SKM-1 treated with dmso at 0.1 percent for 144 hours (cell line): ENCODE measurements at regions not wholly inside any gene's neighbourhood (a gene's known extent, or its start where the extent isn't known, plus 50 kb on each side); places are given as distances from the start of the nearest gene placed in this dataset.

Experiments
- DNase-seq: peaks from one replicate; lab custom pipeline; 2025; ENCODE audit not compliant: unreplicated experiment; lab: John Stamatoyannopoulos, UW

DNA sequence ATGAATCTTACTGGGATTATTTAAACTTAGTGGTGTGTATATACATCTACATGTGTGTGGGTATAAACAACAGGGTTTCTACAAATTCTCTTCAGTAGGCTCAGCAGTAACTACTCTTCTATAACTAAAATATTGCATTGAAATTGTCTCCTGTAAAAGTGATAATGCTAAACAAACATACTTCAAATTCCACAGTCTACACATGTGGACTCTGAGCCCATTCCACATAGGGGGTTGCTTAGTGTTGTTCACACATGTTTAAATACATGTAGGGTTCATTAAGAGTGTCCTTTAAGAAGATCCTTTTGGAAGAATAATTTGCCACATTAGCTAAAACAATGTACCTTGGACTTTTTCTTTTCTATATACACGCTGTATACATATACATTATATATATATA, 152.8 kb upstream of the VRK2 start:
- DNase-seq = no peak

DNA sequence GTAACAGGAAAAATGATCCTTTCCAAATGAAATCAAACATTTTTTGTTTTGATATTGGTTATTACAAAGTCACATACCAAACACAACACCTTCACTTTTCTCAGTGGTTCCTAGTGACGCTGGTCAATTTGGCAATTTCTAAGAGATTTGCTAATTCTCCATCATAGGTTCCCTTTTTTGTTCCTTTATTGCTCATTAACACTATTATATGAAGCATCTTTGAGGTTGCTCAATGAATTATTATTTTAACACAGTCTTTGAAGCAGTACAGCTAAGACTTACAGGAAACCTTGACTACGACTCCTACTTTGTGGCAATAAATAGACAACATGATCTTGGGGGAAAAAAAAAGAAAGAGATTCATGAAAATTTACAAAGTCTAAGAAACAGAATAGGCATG, 152.2 kb upstream of the VRK2 start:
- DNase-seq = no peak

- DNase-seq = no peak
These were observed 148.7 kb upstream of the VRK2 start for GRCh38 chr2:57897920-57898319.

GRCh38 chr2:57899898-57900297, 146.7 kb upstream of the VRK2 start:
- DNase-seq = no peak

- no peak for DNase-seq
These were observed 144.0 kb upstream of the VRK2 start for GRCh38 chr2:57902578-57902977.

DNA sequence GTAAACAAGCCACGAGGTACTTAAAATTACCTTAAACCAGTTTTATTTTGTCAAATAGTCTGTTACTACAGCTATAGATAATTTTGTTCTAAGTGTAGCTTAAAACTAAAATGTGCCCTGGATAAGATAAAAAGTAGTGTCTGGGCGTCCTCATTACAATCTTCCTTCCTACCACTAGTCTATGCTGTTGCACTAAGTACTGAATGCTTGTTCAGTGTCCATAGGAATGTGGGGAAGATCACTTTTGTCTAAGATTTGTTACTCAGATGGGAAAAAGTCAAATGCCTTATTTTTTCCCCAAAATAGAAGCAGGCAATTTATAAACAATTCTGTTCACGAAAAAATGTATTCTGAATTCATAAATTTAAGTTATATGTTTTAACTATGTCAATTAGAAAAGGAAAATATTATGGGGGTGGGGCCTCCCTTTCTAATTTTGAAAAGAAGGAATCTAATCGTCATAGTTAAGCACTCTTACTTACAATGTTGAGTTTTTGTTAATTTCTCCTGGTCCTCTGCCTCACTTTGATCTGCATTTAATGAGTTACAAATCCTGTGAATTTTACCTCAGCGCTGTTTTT, 140.4 kb upstream of the VRK2 start:
- peak; percentile 51 for DNase-seq

GRCh38 chr2:57907411-57907810, 139.2 kb upstream of the VRK2 start:
- no peak for DNase-seq

DNA sequence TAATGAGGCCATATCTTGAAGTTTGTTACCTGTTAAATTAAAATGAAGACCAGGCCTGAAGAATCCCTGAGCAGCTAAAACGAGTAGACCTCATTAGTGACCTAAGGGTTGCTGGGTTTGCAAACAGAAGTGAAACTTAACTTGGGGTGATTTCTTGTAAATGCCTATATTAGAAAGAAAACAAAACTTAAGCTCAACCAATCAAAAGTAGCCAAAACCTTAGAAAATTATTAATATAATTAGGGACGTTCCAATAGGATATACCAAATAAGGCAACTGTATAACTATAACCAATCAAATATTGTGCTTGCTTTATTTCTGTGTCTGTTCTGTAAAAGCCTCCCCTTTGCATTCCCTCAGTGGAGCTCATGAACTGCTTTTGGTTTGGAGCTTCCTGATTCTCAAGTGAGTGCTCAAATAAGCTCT, 137.9 kb upstream of the VRK2 start:
- DNase-seq = no peak

DNA sequence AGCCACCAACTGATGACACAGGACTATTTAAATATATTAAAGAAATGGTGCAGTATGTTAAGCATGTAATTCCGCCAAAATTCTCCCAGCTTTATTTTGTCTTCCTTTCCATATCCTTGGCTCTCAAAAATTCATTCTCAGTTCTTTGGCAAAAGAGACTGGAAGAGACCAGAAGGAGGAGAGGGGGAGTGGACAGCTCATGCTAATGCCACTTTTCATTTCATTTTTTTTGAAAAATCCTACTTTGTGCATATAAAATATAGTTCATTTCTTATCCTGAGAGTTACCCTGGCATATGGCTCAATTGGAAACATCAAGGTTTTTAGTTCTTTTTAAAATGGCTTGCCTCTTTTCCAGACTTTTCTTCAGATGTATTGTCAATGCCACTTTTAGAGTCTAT, 128.5 kb upstream of the VRK2 start:
- DNase-seq = no peak

- DNase-seq = no peak
These were observed 126.2 kb upstream of the VRK2 start for GRCh38 chr2:57920342-57920939.

DNA sequence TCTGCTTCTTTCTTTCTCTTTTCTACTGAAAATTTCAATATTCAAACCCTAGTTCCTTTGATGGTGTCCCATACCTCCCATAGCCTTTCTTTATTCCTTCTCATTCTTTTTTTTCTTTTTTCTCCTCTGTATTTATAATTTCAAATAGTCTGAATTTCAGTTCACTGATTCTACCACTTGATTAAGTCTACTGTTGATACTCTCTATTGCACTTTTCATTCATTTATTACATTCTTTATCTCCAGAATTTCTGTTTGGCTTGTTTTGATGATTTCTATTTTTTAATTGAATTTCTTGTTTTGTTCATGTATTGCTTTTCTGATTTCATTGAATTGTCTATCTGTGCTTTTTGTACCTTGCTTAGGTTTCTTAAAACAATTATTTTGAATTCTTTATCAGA, 111.9 kb upstream of the VRK2 start:
- no peak for DNase-seq

DNA sequence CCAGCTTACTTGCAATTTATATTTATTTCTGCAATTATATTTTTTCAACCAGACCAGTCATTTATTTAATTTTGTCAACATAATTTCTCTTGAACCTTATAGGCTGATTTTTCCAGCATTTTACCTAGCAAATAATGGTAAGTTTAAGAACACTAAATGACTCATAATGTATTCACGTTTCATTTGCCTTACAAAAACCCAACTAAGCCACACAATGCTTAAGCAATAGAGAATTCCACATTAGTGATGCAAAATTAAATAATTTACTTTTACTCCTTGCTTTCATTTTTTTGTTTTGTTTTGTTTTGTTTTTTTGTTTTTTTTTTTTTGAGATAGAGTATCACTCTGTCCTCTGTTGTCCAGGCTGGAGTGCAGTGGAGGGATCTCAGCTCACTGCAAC, 110.4 kb upstream of the VRK2 start:
- DNase-seq = no peak

- DNase-seq = no peak
These were observed 109.2 kb upstream of the VRK2 start for GRCh38 chr2:57937456-57937855.

DNA sequence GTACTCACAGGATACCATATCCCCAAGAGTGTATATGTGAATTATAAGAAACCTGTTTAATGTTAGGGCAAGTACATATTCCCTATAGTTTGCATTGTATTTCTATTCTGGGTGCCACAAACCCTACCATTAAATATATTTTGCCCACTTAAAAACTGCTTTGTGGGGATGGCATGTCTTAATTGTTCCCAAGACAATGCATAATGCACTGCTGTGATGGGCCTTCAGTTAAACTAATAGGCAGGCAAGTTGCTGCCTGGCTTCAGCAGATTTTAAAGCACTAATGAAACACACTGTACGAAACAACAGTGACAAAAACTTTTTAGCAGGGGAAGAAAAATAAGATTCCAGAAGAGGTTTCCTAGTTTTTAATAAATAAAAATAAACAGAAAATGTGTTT, 104.8 kb upstream of the VRK2 start:
- DNase-seq = no peak

DNA sequence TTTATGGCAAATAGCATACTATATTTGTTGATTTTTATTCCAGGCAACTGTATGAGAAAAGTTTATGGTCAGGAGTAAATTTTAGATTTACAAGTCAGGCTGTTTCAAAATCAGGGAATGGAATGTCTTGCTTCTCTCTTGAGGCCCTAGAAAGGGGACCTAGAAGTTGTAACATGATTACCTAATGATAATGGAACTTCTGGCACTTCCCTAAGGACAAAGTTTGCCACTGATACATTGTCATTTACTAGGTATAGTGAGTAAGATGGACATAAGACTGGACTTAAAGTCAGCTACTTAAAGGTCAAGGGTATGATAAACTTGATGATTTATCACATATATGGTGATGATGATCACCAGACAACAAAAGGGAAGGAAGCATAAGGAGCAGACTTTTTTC, 103.3 kb upstream of the VRK2 start:
- no peak for DNase-seq

DNA sequence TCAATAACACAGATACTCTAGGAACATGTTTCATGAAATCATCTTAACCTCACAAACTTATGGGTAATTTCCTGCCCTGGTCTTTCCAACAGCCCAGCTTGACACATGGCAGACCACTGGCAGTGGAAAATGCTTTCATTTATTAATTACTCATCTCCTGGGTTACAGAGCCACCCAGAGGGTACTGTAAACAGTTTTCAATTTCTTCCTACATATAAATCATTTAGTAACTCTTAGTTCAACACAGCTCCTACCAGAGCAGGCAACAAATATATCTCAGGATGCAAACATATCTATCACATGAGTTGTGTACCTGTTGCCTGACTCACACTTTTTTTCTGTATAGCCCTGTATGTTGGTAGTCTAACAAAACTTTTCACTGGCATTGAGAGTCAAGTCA, 99.2 kb upstream of the VRK2 start:
- no peak for DNase-seq

DNA sequence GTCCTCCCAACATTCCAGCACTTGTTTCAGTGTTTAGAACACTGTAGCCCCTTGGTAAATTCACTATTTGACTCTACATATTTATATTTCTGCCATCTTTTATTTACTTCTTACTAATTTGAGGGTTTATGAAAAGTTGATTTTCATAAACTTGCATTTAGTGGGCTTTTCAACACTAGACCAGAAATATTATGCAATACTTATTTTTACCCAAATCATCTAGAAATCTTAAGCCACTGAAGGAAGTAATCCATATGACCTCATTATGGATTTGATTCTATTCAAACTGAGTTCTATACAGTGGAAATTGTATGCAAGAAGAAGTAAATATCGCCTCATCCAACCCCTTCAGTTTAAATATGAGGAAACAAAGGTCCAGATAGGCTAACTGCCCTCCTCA, 92.6 kb upstream of the VRK2 start:
- no peak for DNase-seq

DNA sequence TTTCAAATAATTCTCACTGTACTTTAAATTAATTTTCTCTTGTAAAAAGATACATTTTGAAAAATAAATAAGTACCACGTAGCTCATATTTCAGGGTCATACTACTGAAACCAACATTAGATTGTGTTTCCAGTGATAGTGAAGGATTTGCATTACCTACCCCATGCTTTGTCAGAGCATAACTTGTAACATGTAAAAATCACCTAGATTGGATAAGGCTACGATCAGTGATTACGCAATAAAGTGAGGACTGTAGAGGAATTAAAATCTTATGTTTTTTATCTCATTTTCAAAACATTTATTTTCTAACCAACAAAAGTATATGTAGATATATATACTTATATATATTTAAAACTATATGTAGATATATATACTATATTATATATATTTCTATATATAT, 89.4 kb upstream of the VRK2 start:
- DNase-seq = no peak

- no peak for DNase-seq
These were observed 87.2 kb upstream of the VRK2 start for GRCh38 chr2:57959390-57959789.

- no peak for DNase-seq
These were observed 83.7 kb upstream of the VRK2 start for GRCh38 chr2:57962861-57963260.

GRCh38 chr2:57965219-57965618, 81.4 kb upstream of the VRK2 start:
- DNase-seq = no peak

- no peak for DNase-seq
These were observed 80.6 kb upstream of the VRK2 start for GRCh38 chr2:57965961-57966360.

DNA sequence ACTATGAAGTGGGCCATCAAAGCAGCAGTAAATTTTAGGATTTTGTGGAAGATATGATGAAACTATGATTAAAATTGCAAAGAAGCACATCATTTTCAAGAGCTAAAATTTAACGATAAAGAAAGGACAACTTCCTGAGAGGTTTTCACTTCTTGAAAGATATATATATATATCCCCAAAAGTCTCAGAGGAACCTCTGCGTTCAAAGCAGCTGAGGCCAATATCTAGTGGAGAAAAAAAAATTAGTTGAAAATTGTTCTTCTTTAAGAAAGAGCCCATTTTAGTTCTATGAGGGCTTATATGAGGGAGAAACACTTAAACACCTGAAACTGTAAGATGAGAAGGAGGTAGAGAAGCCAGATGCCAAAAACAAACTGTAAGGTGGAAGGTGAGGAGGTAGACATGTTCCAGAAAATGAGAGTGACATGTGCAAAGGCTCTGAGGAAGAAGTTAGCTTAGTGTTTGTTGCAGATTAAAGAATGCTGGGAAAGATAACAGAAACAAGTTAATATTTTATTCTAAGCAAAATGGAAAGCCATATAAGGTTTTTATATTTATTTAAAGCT, 72.9 kb upstream of the VRK2 start:
- DNase-seq = no peak
